Stomach smooth muscle (tissue), 2 donors: ENCODE measurements at regions not wholly inside any gene's neighbourhood (a gene's known extent, or its start where the extent isn't known, plus 50 kb on each side); places are given as distances from the start of the nearest gene placed in this dataset.

Experiments
- H3K27ac ChIP-seq: one replicate; pipeline ENCODE4 v1.7.0; 2013; ENCODE audit warnings: mild to moderate bottlenecking, low read length, inconsistent platforms
- H3K27me3 ChIP-seq, 2 donors: one replicate each; pipeline ENCODE4 v1.7.0; 2013; ENCODE audit warnings: low read length in 2 of 2; ENCODE audit not compliant: insufficient read depth in 2 of 2, control insufficient read depth in 1 of 2
- H3K36me3 ChIP-seq, 2 donors: one replicate each; pipeline ENCODE4 v1.7.0; 2013; ENCODE audit warnings: low read length in 2 of 2; ENCODE audit not compliant: control insufficient read depth in 2 of 2, insufficient read depth in 2 of 2
- H3K4me1 ChIP-seq: one replicate; pipeline ENCODE4 v1.7.0; 2013; ENCODE audit warnings: low read length; ENCODE audit not compliant: control insufficient read depth, insufficient read depth
- H3K4me3 ChIP-seq, 2 donors: one replicate each; pipeline ENCODE4 v1.7.0; 2013; ENCODE audit warnings: low read length in 2 of 2
- H3K9ac ChIP-seq, 2 donors: one replicate each; pipeline ENCODE4 v1.7.0; 2013; ENCODE audit warnings: low read length in 2 of 2, mild to moderate bottlenecking in 1 of 2
- H3K9me3 ChIP-seq, 2 donors: one replicate each; pipeline ENCODE4 v1.7.0; 2013; ENCODE audit warnings: low read length in 2 of 2; ENCODE audit not compliant: control insufficient read depth in 2 of 2
- donor health status: healthy.
- donor health status: Pancreatic carcinoma.

- no peaks in the 10 kb centered on the region for H3K9me3 ChIP-seq
- no peak overlapping the region for H3K4me3 ChIP-seq
- H3K4me1 ChIP-seq = no peaks in the 10 kb centered on the region
- no peak overlapping the region for H3K27ac ChIP-seq
- H3K9ac ChIP-seq = no peak overlapping the region
- H3K36me3 ChIP-seq = no peaks in the 10 kb centered on the region
- no peaks in the 10 kb centered on the region for H3K27me3 ChIP-seq
Measured at GRCh38 chr20:57791966-57792365, 82.2 kb upstream of the PMEPA1 start.

GRCh38 chr20:57791178-57791962 is 81.6 kb upstream of the PMEPA1 start:
- Histone ChIP-seq H3K4me3 (no peak overlapping the region), H3K27ac (no peak overlapping the region), H3K4me1 (no peaks in the 10 kb centered on the region), H3K36me3 (no peaks in the 10 kb centered on the region), H3K9ac (no peak overlapping the region), H3K9me3 (no peaks in the 10 kb centered on the region), H3K27me3 (no peaks in the 10 kb centered on the region)

GRCh38 chr20:57790176-57790575 is 80.4 kb upstream of the PMEPA1 start:
- no peaks in the 10 kb centered on the region for H3K4me1 ChIP-seq
- no peaks in the 10 kb centered on the region for H3K9me3 ChIP-seq
- no peak overlapping the region for H3K4me3 ChIP-seq
- no peak overlapping the region for H3K27ac ChIP-seq
- no peaks in the 10 kb centered on the region for H3K27me3 ChIP-seq
- H3K9ac ChIP-seq = no peak overlapping the region
- no peaks in the 10 kb centered on the region for H3K36me3 ChIP-seq

- no peaks in the 10 kb centered on the region for H3K36me3 ChIP-seq
- no peak overlapping the region for H3K4me3 ChIP-seq
- H3K27ac ChIP-seq = no peak overlapping the region
- no peaks in the 10 kb centered on the region for H3K27me3 ChIP-seq
- no peaks in the 10 kb centered on the region for H3K4me1 ChIP-seq
- H3K9ac ChIP-seq = no peak overlapping the region
- H3K9me3 ChIP-seq = no peaks in the 10 kb centered on the region
Measured at GRCh38 chr20:57788936-57789613, 79.3 kb upstream of the PMEPA1 start.

- no peaks in the 10 kb centered on the region for H3K4me1 ChIP-seq
- H3K27ac ChIP-seq = no peak overlapping the region
- no peaks in the 10 kb centered on the region for H3K9me3 ChIP-seq
- H3K27me3 ChIP-seq = no peaks in the 10 kb centered on the region
- no peak overlapping the region for H3K9ac ChIP-seq
- H3K36me3 ChIP-seq = no peaks in the 10 kb centered on the region
- no peak overlapping the region for H3K4me3 ChIP-seq
Measured at GRCh38 chr20:57787990-57788781, 78.4 kb upstream of the PMEPA1 start.

GRCh38 chr20:57787151-57787989 is 77.6 kb upstream of the PMEPA1 start:
- Histone ChIP-seq H3K4me3 (no peak overlapping the region), H3K9me3 (no peaks in the 10 kb centered on the region), H3K27ac (no peak overlapping the region), H3K4me1 (no peaks in the 10 kb centered on the region), H3K36me3 (no peaks in the 10 kb centered on the region), H3K9ac (no peak overlapping the region), H3K27me3 (no peaks in the 10 kb centered on the region)

- H3K27ac ChIP-seq = no peak overlapping the region
- H3K36me3 ChIP-seq = no peaks in the 10 kb centered on the region
- no peaks in the 10 kb centered on the region for H3K9me3 ChIP-seq
- H3K27me3 ChIP-seq = no peaks in the 10 kb centered on the region
- no peak overlapping the region for H3K4me3 ChIP-seq
- H3K9ac ChIP-seq = no peak overlapping the region
- H3K4me1 ChIP-seq = no peaks in the 10 kb centered on the region
Measured at GRCh38 chr20:57786304-57786932, 76.6 kb upstream of the PMEPA1 start.

- Histone ChIP-seq H3K9me3 (no peaks in the 10 kb centered on the region), H3K4me1 (no peaks in the 10 kb centered on the region), H3K27ac (no peak overlapping the region), H3K9ac (no peak overlapping the region), H3K36me3 (no peaks in the 10 kb centered on the region), H3K4me3 (no peak overlapping the region), H3K27me3 (no peaks in the 10 kb centered on the region)
Measured at GRCh38 chr20:57785720-57786119, 75.9 kb upstream of the PMEPA1 start.

GRCh38 chr20:57785061-57785460 is 75.2 kb upstream of the PMEPA1 start:
- no peaks in the 10 kb centered on the region for H3K36me3 ChIP-seq
- no peak overlapping the region for H3K4me3 ChIP-seq
- no peaks in the 10 kb centered on the region for H3K9me3 ChIP-seq
- no peak overlapping the region for H3K27ac ChIP-seq
- no peak overlapping the region for H3K9ac ChIP-seq
- H3K4me1 ChIP-seq = no peaks in the 10 kb centered on the region
- H3K27me3 ChIP-seq = no peaks in the 10 kb centered on the region
